Lower leg skin (tissue), 4 donors: ENCODE measurements at regions not wholly inside any gene's neighbourhood (a gene's known extent, or its start where the extent isn't known, plus 50 kb on each side); places are given as distances from the start of the nearest gene placed in this dataset.
"Not testable (repeated sequence)": the region's sequence is repeated elsewhere in the genome, so short reads cannot be mapped to it uniquely, and the experiment has no call there.

Experiments used
- DNase-seq, 2 donors: peaks; one replicate each; pipeline ENCODE4 v3.0.0-alpha.2; 2019; ENCODE audit warnings: low spot score in 2 of 2
- H3K4me3 ChIP-seq: fragments of 200-600 bp; sonication (generic); 2 replicates; pipeline ENCODE4 v1.5.1; 2017; ENCODE audit warnings: mild to moderate bottlenecking, low read depth; ENCODE audit not compliant: poor library complexity, severe bottlenecking
- CTCF ChIP-seq, 3 donors: fragments of 450-650 bp; IDR thresholded peaks; one replicate each; pipeline ENCODE4 v1.5.1; 2016; ENCODE audit warnings: antibody characterized with exemption in 3 of 3, mild to moderate bottlenecking in 3 of 3, moderate library complexity in 2 of 3
- POLR2A ChIP-seq, 2 donors: fragments of 450-650 bp; IDR thresholded peaks; one replicate each; pipeline ENCODE4 v1.6.1; 2016 to 2017; ENCODE audit warnings: antibody characterized with exemption in 2 of 2, mild to moderate bottlenecking in 1 of 2, moderate library complexity in 1 of 2
- WGBS, 2 donors: methylation state at CpG; one replicate each; pipeline ENCODE4 v1.1.5; 2018; 5-methylcytosine and 5-hydroxymethylcytosine counted together
- intact Hi-C: fragments of 100-400 bp; cut with DNase I; formaldehyde crosslinking; loops from one replicate; pipeline ENCODE4 v1.15.0; 2023; ENCODE audit warnings: low total_unique reads

DNA sequence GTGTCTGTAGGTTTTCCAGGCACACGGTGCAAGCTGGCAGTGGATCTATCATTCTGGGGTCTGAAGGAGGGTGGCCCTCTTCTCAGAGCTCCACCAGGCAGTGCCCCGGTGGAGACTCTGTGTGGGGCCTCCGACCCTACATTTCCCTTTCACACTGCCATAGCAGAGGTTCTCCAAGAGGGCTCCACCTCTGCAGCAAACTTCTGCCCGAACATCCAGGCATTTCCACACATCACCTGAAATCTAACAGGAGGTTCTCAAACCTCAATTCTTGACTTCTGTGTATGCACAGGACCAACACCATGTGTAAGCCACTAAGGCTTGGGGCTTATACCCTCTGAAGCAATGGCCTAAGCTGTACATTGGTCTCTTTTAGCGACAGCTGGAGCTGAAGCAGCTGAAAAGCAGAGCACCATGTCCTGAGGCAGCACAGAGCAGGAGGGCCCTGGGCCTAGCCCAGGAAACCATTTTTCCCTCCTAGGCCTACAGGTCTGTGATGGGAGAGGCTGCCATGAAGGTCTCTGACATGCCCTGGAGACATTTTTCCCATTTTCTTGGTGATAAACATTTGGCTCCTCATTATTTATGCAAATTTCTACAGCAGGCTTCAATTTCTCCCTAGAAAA, 253.3 kb downstream of the ERMARD start:
- WGBS, 2 donors, result 75 to 77% methylated on average over 5 of the region's 5 CpGs
- DNase-seq, result no peak
- H3K4me3 ChIP-seq, result no peak overlapping the region
- intact Hi-C loops, result no loop called here
- TF ChIP-seq CTCF (IDR thresholded peaks at IDR 0.05) (no peak), POLR2A (IDR thresholded peaks at IDR 0.05) (no peak)

GRCh38 chr6:170003451-170004160, 252.2 kb downstream of the ERMARD start:
- intact Hi-C loops, result no loop called here
- H3K4me3 ChIP-seq, result no peak overlapping the region
- 35 to 54% methylated on average over 1 of the region's 1 CpG for WGBS, 2 donors
- TF ChIP-seq CTCF (IDR thresholded peaks at IDR 0.05), result no peak
- no peak for DNase-seq

DNA sequence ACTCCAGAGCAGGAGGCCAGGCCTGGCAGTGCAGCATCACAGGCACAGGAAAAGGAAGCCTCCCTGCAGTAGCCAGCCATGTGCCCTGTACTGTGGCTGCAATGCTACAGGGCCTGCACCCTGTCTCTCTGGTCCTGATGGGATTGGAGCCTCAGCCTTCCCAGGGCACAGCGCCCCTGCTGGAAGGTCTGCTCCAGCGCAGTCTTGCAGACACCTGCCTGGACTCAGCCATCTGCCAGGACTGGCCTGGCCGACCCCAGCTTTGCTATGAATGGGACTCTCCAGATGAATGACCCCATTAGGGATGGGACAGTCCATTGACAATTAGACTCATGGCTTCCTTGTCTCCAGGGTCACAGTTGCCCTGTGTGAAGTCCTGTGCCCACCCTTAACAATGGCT, 251.6 kb downstream of the ERMARD start:
- intact Hi-C loops, result no loop called here
- WGBS, 2 donors, result 100% methylated on average over 2 to 3 of the region's 3 CpGs
- TF ChIP-seq POLR2A (IDR thresholded peaks at IDR 0.05), result no peak
- TF ChIP-seq CTCF (IDR thresholded peaks at IDR 0.05), result no peak
- no peak overlapping the region for H3K4me3 ChIP-seq
- no peak for DNase-seq

DNA sequence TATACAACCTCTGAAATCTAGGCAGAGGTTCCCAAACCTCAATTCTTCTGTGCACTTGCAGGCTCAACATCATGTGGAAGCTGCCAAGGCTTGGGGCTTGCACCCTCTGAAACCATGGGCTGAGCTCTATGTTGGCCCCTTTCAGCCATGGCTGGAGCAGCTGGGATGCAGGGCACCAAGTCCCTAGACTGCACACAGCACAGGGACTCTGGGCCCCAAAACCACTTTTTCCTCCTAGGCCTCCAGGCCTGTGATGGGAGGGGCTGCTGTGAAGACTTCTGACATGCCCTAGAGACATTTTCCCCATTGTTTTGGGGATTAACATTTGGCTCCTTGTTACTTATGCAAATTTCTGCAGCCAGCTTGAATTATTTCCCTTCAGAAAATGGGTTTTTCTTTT, 250.4 kb downstream of the ERMARD start:
- intact Hi-C loops, DNase-seq, H3K4me3 ChIP-seq: not testable (repeated sequence)

GRCh38 chr6:170000071-170000843, 248.8 kb downstream of the ERMARD start:
- intact Hi-C loops, result no loop called here
- H3K4me3 ChIP-seq, result no peak overlapping the region
- DNase-seq, result no peak
- 92 to 93% methylated on average over 6 to 8 of the region's 8 CpGs for WGBS, 2 donors
- TF ChIP-seq CTCF (IDR thresholded peaks at IDR 0.05), result no peak
- no peak for TF ChIP-seq POLR2A (IDR thresholded peaks at IDR 0.05)

GRCh38 chr6:169999367-169999766, 247.9 kb downstream of the ERMARD start:
- WGBS, 2 donors, result 77 to 83% methylated on average over 7 of the region's 7 CpGs
- H3K4me3 ChIP-seq, result no peak overlapping the region
- DNase-seq, result peak in 1 of 2 donors; percentile 56
- intact Hi-C loops, result no loop called here
- TF ChIP-seq CTCF (IDR thresholded peaks at IDR 0.05) (no peak), POLR2A (IDR thresholded peaks at IDR 0.05) (no peak)
